Immature natural killer cell (primary cell): ENCODE measurements at regions not wholly inside any gene's neighbourhood (a gene's known extent, or its start where the extent isn't known, plus 50 kb on each side); places are given as distances from the start of the nearest gene placed in this dataset.

Experiments used
- DNase-seq, 3 donors: peaks; one replicate each; pipeline ENCODE4 v3.0.0; 2022; ENCODE audit warnings: mixed read lengths in 1 of 3
- H3K27ac Mint-ChIP-seq, 6 donors: one replicate each; pipeline ENCODE4 v1.8.0; 2020; ENCODE audit warnings: mixed read lengths in 6 of 6, mild to moderate bottlenecking in 5 of 6, inconsistent platforms in 4 of 6, moderate library complexity in 3 of 6
- H3K27me3 Mint-ChIP-seq, 3 donors: one replicate each; pipeline ENCODE4 v1.8.0; 2020 to 2021; ENCODE audit warnings: low read depth in 3 of 3, mild to moderate bottlenecking in 3 of 3, mixed read lengths in 3 of 3, moderate library complexity in 3 of 3, inconsistent platforms in 1 of 3
- H3K36me3 Mint-ChIP-seq, 3 donors: one replicate each; pipeline ENCODE4 v1.8.0; 2020; ENCODE audit warnings: mixed read lengths in 3 of 3, inconsistent platforms in 2 of 3, mild to moderate bottlenecking in 2 of 3
- H3K4me1 Mint-ChIP-seq, 2 donors: one replicate each; pipeline ENCODE4 v1.8.0; 2020; ENCODE audit warnings: inconsistent platforms in 2 of 2, mild to moderate bottlenecking in 2 of 2, mixed read lengths in 2 of 2, moderate library complexity in 1 of 2
- H3K4me3 Mint-ChIP-seq, 5 donors: one replicate each; pipeline ENCODE4 v1.8.0; 2020; ENCODE audit warnings: mild to moderate bottlenecking in 5 of 5, mixed read lengths in 5 of 5, inconsistent platforms in 3 of 5, moderate library complexity in 3 of 5
- H3K9me3 Mint-ChIP-seq, 6 donors: one replicate each; pipeline ENCODE4 v1.8.0; 2020; ENCODE audit warnings: mild to moderate bottlenecking in 6 of 6, mixed read lengths in 6 of 6, inconsistent platforms in 4 of 6, moderate library complexity in 3 of 6

- Mint-ChIP-seq H3K27me3 (peaks cover 0 to 2% (median 0%) of the 10 kb centered on the region in 3 donors), H3K4me3 (no peak overlapping the region), H3K4me1 (peaks cover 0 to 3% of the 10 kb centered on the region in 2 donors), H3K9me3 (no peaks in the 10 kb centered on the region), H3K36me3 (no peaks in the 10 kb centered on the region), H3K27ac (no peak overlapping the region)
- DNase-seq = no peak
Observed at GRCh38 chr10:29846881-29847280, 212.1 kb upstream of the SVIL start.

- no peak for DNase-seq
- H3K4me3 Mint-ChIP-seq = no peak overlapping the region
- peaks cover 0 to 3% of the 10 kb centered on the region in 2 donors for H3K4me1 Mint-ChIP-seq
- no peaks in the 10 kb centered on the region for H3K36me3 Mint-ChIP-seq
- H3K9me3 Mint-ChIP-seq = no peaks in the 10 kb centered on the region
- H3K27me3 Mint-ChIP-seq = peaks cover 0 to 2% (median 0%) of the 10 kb centered on the region in 3 donors
- no peak overlapping the region for H3K27ac Mint-ChIP-seq
Observed at GRCh38 chr10:29845166-29845565, 210.4 kb upstream of the SVIL start.

GRCh38 chr10:29843143-29843542, 208.4 kb upstream of the SVIL start:
- Mint-ChIP-seq H3K27me3 (peaks cover 0 to 3% (median 0%) of the 10 kb centered on the region in 3 donors), H3K4me3 (no peak overlapping the region), H3K9me3 (no peaks in the 10 kb centered on the region), H3K36me3 (no peaks in the 10 kb centered on the region), H3K4me1 (no peaks in the 10 kb centered on the region), H3K27ac (no peak overlapping the region)
- no peak for DNase-seq

GRCh38 chr10:29841724-29842649, 207.2 kb upstream of the SVIL start:
- Mint-ChIP-seq H3K27ac (no peak overlapping the region), H3K27me3 (peaks cover 0 to 3% (median 0%) of the 10 kb centered on the region in 3 donors), H3K4me3 (no peak overlapping the region), H3K36me3 (no peaks in the 10 kb centered on the region), H3K9me3 (no peaks in the 10 kb centered on the region), H3K4me1 (no peaks in the 10 kb centered on the region)
- DNase-seq = no peak

GRCh38 chr10:29840516-29841276, 205.9 kb upstream of the SVIL start:
- no peak overlapping the region for H3K4me3 Mint-ChIP-seq
- no peaks in the 10 kb centered on the region for H3K4me1 Mint-ChIP-seq
- no peaks in the 10 kb centered on the region for H3K9me3 Mint-ChIP-seq
- H3K36me3 Mint-ChIP-seq = no peaks in the 10 kb centered on the region
- H3K27ac Mint-ChIP-seq = no peak overlapping the region
- H3K27me3 Mint-ChIP-seq = peaks cover 0 to 3% (median 0%) of the 10 kb centered on the region in 3 donors
- no peak for DNase-seq

GRCh38 chr10:29839826-29840515, 205.2 kb upstream of the SVIL start:
- Mint-ChIP-seq H3K27ac (no peak overlapping the region), H3K4me3 (no peak overlapping the region), H3K36me3 (no peaks in the 10 kb centered on the region), H3K4me1 (no peaks in the 10 kb centered on the region), H3K9me3 (no peaks in the 10 kb centered on the region), H3K27me3 (peaks cover 0 to 3% (median 0%) of the 10 kb centered on the region in 3 donors)
- no peak for DNase-seq

GRCh38 chr10:29838539-29838938, 203.8 kb upstream of the SVIL start:
- H3K4me1 Mint-ChIP-seq = no peaks in the 10 kb centered on the region
- no peak for DNase-seq
- H3K9me3 Mint-ChIP-seq = no peaks in the 10 kb centered on the region
- H3K4me3 Mint-ChIP-seq = no peak overlapping the region
- H3K36me3 Mint-ChIP-seq = no peaks in the 10 kb centered on the region
- H3K27me3 Mint-ChIP-seq = peaks cover 0 to 5% (median 0%) of the 10 kb centered on the region in 3 donors
- no peak overlapping the region for H3K27ac Mint-ChIP-seq

GRCh38 chr10:29837586-29837985, 202.8 kb upstream of the SVIL start:
- H3K36me3 Mint-ChIP-seq = no peaks in the 10 kb centered on the region
- H3K27ac Mint-ChIP-seq = no peak overlapping the region
- no peaks in the 10 kb centered on the region for H3K9me3 Mint-ChIP-seq
- DNase-seq = no peak
- H3K4me3 Mint-ChIP-seq = no peak overlapping the region
- peaks cover 0 to 3% (median 0%) of the 10 kb centered on the region in 3 donors for H3K27me3 Mint-ChIP-seq
- no peaks in the 10 kb centered on the region for H3K4me1 Mint-ChIP-seq

GRCh38 chr10:29836396-29836795, 201.6 kb upstream of the SVIL start:
- DNase-seq = no peak
- Mint-ChIP-seq H3K36me3 (no peaks in the 10 kb centered on the region), H3K4me1 (no peaks in the 10 kb centered on the region), H3K27me3 (peaks cover 0 to 3% (median 0%) of the 10 kb centered on the region in 3 donors), H3K4me3 (no peak overlapping the region), H3K27ac (no peak overlapping the region), H3K9me3 (no peaks in the 10 kb centered on the region)

- Mint-ChIP-seq H3K36me3 (no peaks in the 10 kb centered on the region), H3K4me3 (no peak overlapping the region), H3K4me1 (no peaks in the 10 kb centered on the region), H3K27me3 (peaks cover 0 to 3% (median 0%) of the 10 kb centered on the region in 3 donors), H3K9me3 (no peaks in the 10 kb centered on the region), H3K27ac (no peak overlapping the region)
- DNase-seq = no peak
Observed at GRCh38 chr10:29835055-29835454, 200.3 kb upstream of the SVIL start.

GRCh38 chr10:29830531-29831512, 196.1 kb upstream of the SVIL start:
- H3K27me3 Mint-ChIP-seq = peaks cover 0 to 3% (median 1%) of the 10 kb centered on the region in 3 donors
- H3K4me1 Mint-ChIP-seq = no peaks in the 10 kb centered on the region
- no peak for DNase-seq
- peaks cover 0 to 4% (median 0%) of the 10 kb centered on the region in 6 donors for H3K9me3 Mint-ChIP-seq
- H3K27ac Mint-ChIP-seq = no peak overlapping the region
- no peak overlapping the region for H3K4me3 Mint-ChIP-seq
- no peaks in the 10 kb centered on the region for H3K36me3 Mint-ChIP-seq

- no peak for DNase-seq
- Mint-ChIP-seq H3K4me1 (no peaks in the 10 kb centered on the region), H3K9me3 (peaks cover 0 to 4% (median 0%) of the 10 kb centered on the region in 6 donors), H3K27ac (no peak overlapping the region), H3K36me3 (no peaks in the 10 kb centered on the region), H3K4me3 (no peak overlapping the region), H3K27me3 (peaks cover 0 to 3% (median 1%) of the 10 kb centered on the region in 3 donors)
Observed at GRCh38 chr10:29829776-29830175, 195.0 kb upstream of the SVIL start.

GRCh38 chr10:29828956-29829355, 194.2 kb upstream of the SVIL start:
- no peak for DNase-seq
- Mint-ChIP-seq H3K4me3 (no peak overlapping the region), H3K4me1 (no peaks in the 10 kb centered on the region), H3K27me3 (peaks cover 0 to 3% (median 0%) of the 10 kb centered on the region in 3 donors), H3K27ac (no peak overlapping the region), H3K9me3 (peaks cover 0 to 4% (median 0%) of the 10 kb centered on the region in 6 donors), H3K36me3 (no peaks in the 10 kb centered on the region)
